ENCODE measurements at regions not wholly inside any gene's neighbourhood (a gene's known extent, or its start where the extent isn't known, plus 50 kb on each side); places are given as distances from the start of the nearest gene placed in this dataset.

DNA sequence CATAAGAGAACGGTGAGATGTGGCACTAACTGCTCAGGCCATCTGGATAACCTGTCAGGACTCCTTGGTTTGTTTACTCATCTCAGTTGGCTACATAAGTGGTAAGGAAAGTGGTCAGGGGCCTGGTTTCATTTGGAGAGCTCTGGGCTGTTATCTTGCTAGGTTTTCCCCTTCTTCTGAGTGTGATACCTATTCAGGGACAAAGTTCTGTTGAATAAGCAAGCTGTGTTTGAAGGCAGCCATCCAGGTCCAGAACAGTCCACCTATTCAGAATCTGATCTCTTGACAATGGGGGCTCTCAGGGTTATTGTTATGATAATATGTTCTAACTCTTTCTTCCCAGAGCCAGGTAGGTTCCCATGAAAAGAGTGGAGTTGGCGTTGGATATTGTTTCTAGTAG lies 194.9 kb downstream of the PAH start:
- Histone ChIP-seq H2AFZ (replicated peaks; ENCODE audit: low read length, poor library complexity) (no peak overlapping the region), H2BK5ac (ENCODE audit: low read depth, low read length, poor library complexity, severe bottlenecking) (no peak overlapping the region), H3K4me3 (ENCODE audit: insufficient read depth, low read depth, low read length) (no peak overlapping the region), H4K5ac (ENCODE audit: low read depth, low read length) (no peak overlapping the region), H2AK9ac (replicated peaks; ENCODE audit: low read depth, low read length, poor library complexity) (peak overlapping the region; percentile 49), H3K4ac (ENCODE audit: low read depth, low read length) (no peak overlapping the region), H2BK15ac (ENCODE audit: low read depth, low read length) (no peak overlapping the region), H2BK20ac (ENCODE audit: low read depth, low read length) (no peak overlapping the region), H2BK120ac (ENCODE audit: low read depth, low read length) (no peak overlapping the region), H4K20me1 (ENCODE audit: insufficient read depth, low read length) (no peaks in the 10 kb centered on the region), H3K14ac (replicated peaks; ENCODE audit: low read depth, low read length) (no peak overlapping the region), H3K27me3 (ENCODE audit: control insufficient read depth, insufficient read depth, low read length) (no peaks in the 10 kb centered on the region), H3K18ac (ENCODE audit: low read depth, low read length) (no peak overlapping the region), H3K9me1 (ENCODE audit: insufficient read depth, low read length) (no peaks in the 10 kb centered on the region), H3K27ac (ENCODE audit: insufficient read depth, low read length) (no peak overlapping the region), H2AK5ac (ENCODE audit: low read depth, low read length) (no peak overlapping the region), H3K9ac (ENCODE audit: low read depth, low read length) (no peak overlapping the region), H3K9me3 (ENCODE audit: control insufficient read depth, insufficient read depth, low read length) (no peaks in the 10 kb centered on the region), H3K4me2 (ENCODE audit: low read depth, low read length) (no peak overlapping the region), H3K4me1 (ENCODE audit: control insufficient read depth, insufficient read depth, low read length) (no peaks in the 10 kb centered on the region), H4K8ac (ENCODE audit: low read depth in 2 of 2, low read length in 2 of 2) (no peak overlapping the region), H4K91ac (ENCODE audit: insufficient read depth, low read depth, low read length) (no peak overlapping the region), H3K23ac (ENCODE audit: low read depth, low read length) (no peak overlapping the region), H3K79me1 (ENCODE audit: low read depth in 1 of 2, low read length in 2 of 2) (no peaks in the 10 kb centered on the region), H3K56ac (ENCODE audit: extremely low read depth, insufficient read depth, low read length) (no peak overlapping the region), H3K36me3 (ENCODE audit: control insufficient read depth, insufficient read depth, low read length) (no peaks in the 10 kb centered on the region)
- DNase-seq: no peak
- no peak for TF ChIP-seq RFX5 (IDR thresholded peaks at IDR 0.05; ENCODE audit: low read depth, low read length)
- ATAC-seq (ENCODE audit: low read depth): no peak
- POLR2A ChIA-PET (ENCODE audit: unreplicated experiment): no interaction called here
- CTCF ChIA-PET: no interaction called here
- intact Hi-C loops (cut with micrococcal nuclease) (no loop called here), in situ Hi-C loops (cut with MboI; ENCODE audit: low sequenced_read_pairs) (no loop called here), dilution Hi-C loops (cut with HindIII; ENCODE audit: low sequenced_read_pairs, unreplicated experiment) (no loop called here)
- no CpG with 5 or more reads among the region's 2 CpGs for WGBS, 2 experiments (ENCODE audit: extremely low coverage in 2 of 2, insufficient read length in 1 of 2)
- BruUV-seq (replicated peaks): no TSS peak
